ENCODE measurements at regions not wholly inside any gene's neighbourhood (a gene's known extent, or its start where the extent isn't known, plus 50 kb on each side); places are given as distances from the start of the nearest gene placed in this dataset.

GRCh38 chr3:124657138-124657537, 73.1 kb upstream of the UMPS start:
- BruUV-seq (replicated peaks): no TSS peak
- DNase-seq (ENCODE audit: unreplicated experiment): no peak
- CTCF ChIA-PET: interaction anchor here (1.2 kb wide), 1 partner anchor 31 kb away, joined by 4 read pairs; no protein-coding TSS in a partner anchor
- TF ChIP-seq, protein P1, sequence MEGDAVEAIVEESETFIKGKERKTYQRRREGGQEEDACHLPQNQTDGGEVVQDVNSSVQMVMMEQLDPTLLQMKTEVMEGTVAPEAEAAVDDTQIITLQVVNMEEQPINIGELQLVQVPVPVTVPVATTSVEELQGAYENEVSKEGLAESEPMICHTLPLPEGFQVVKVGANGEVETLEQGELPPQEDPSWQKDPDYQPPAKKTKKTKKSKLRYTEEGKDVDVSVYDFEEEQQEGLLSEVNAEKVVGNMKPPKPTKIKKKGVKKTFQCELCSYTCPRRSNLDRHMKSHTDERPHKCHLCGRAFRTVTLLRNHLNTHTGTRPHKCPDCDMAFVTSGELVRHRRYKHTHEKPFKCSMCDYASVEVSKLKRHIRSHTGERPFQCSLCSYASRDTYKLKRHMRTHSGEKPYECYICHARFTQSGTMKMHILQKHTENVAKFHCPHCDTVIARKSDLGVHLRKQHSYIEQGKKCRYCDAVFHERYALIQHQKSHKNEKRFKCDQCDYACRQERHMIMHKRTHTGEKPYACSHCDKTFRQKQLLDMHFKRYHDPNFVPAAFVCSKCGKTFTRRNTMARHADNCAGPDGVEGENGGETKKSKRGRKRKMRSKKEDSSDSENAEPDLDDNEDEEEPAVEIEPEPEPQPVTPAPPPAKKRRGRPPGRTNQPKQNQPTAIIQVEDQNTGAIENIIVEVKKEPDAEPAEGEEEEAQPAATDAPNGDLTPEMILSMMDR (IDR thresholded peaks at IDR 0.05; ENCODE audit: unreplicated experiment): no peak
- H3K9me3 Mint-ChIP-seq (ENCODE audit: unreplicated experiment): no peaks in the 10 kb centered on the region
- intact Hi-C loops (cut with micrococcal nuclease): no loop called here
- H3K27ac Mint-ChIP-seq (ENCODE audit: low read depth, unreplicated experiment): no peak overlapping the region
- H3K4me3 Mint-ChIP-seq (ENCODE audit: unreplicated experiment): no peak overlapping the region
- POLR2A ChIA-PET: no interaction called here
- H3K27me3 Mint-ChIP-seq (ENCODE audit: insufficient read depth, unreplicated experiment): peaks cover 53% of the 10 kb centered on the region
- H3K36me3 Mint-ChIP-seq (ENCODE audit: insufficient read depth, unreplicated experiment): no peaks in the 10 kb centered on the region
- H3K4me1 Mint-ChIP-seq (ENCODE audit: insufficient read depth, unreplicated experiment): no peaks in the 10 kb centered on the region

DNA sequence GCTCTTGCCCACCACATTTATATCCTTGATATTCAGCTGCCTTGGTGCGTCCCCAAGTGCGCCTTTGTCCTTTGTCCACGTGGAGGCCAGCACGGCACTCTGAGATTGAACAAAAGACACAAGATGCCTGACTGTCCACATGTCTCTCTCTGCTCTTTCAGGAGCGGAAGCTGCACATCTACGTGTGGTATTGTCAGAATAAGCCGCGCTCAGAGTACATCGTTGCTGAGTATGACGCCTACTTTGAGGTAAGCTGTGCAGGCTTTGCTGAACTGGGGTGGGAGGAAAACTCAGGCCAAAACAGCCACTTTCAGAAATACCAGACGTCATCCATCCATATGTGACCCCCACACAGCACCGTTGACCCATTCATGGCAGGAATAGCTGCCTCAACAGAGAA, 72.0 kb upstream of the UMPS start:
- Mint-ChIP-seq H3K27me3 (ENCODE audit: insufficient read depth, unreplicated experiment) (peaks cover 47% of the 10 kb centered on the region), H3K4me1 (ENCODE audit: insufficient read depth, unreplicated experiment) (no peaks in the 10 kb centered on the region), H3K9me3 (ENCODE audit: unreplicated experiment) (no peaks in the 10 kb centered on the region), H3K36me3 (ENCODE audit: insufficient read depth, unreplicated experiment) (no peaks in the 10 kb centered on the region), H3K27ac (ENCODE audit: low read depth, unreplicated experiment) (no peak overlapping the region), H3K4me3 (ENCODE audit: unreplicated experiment) (no peak overlapping the region)
- ChIA-PET POLR2A (no interaction called here), CTCF (interaction anchor here (0.6 to 2.3 kb wide), 3 partner anchors 31 to 98 kb away, joined by 3 to 7 read pairs (median 3); no protein-coding TSS in a partner anchor)
- intact Hi-C loops (cut with micrococcal nuclease): no loop called here
- no peak for DNase-seq (ENCODE audit: unreplicated experiment)
- TF ChIP-seq, protein P1 (IDR thresholded peaks at IDR 0.05; ENCODE audit: unreplicated experiment): no peak
- no TSS peak for BruUV-seq (replicated peaks)

- Mint-ChIP-seq H3K4me1 (ENCODE audit: insufficient read depth, unreplicated experiment) (peaks cover 6% of the 10 kb centered on the region), H3K9me3 (ENCODE audit: unreplicated experiment) (no peaks in the 10 kb centered on the region), H3K27ac (ENCODE audit: low read depth, unreplicated experiment) (no peak overlapping the region), H3K27me3 (ENCODE audit: insufficient read depth, unreplicated experiment) (peaks cover 43% of the 10 kb centered on the region), H3K4me3 (ENCODE audit: unreplicated experiment) (no peak overlapping the region), H3K36me3 (ENCODE audit: insufficient read depth, unreplicated experiment) (no peaks in the 10 kb centered on the region)
- CTCF ChIA-PET: interaction anchor here (0.5 to 2.3 kb wide), 2 partner anchors 30 to 62 kb away, joined by 3 to 7 read pairs; no protein-coding TSS in a partner anchor
- intact Hi-C loops (cut with micrococcal nuclease): no loop called here
- POLR2A ChIA-PET: no interaction called here
- TF ChIP-seq, protein P1 (IDR thresholded peaks at IDR 0.05; ENCODE audit: unreplicated experiment): no peak
- BruUV-seq (replicated peaks): no TSS peak
- no peak for DNase-seq (ENCODE audit: unreplicated experiment)
Observed at GRCh38 chr3:124659175-124659574, 71.1 kb upstream of the UMPS start.

DNA sequence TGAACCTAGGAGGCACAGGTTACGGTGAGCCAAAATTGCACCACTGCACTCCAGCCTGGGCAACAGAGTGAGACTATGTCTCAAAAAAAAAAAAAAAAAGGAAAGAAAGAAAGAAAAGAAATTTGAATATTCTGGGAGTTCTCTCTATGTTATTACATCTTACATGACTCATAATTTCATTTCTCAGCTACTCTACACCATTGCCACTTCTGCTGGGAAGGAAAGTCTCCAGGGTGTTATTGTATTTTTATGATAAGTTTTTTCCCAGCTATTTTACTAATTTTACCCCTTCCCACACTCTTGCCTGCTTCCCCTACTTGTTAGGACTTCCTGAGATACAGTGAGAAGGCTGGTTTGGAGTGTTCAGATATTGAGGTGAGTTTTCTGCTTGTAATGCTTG, 69.7 kb upstream of the UMPS start:
- CTCF ChIA-PET: interaction anchor here (0.9 kb wide), 1 partner anchor 101 kb away, joined by 3 read pairs; no protein-coding TSS in a partner anchor
- H3K4me3 Mint-ChIP-seq (ENCODE audit: unreplicated experiment): no peak overlapping the region
- H3K4me1 Mint-ChIP-seq (ENCODE audit: insufficient read depth, unreplicated experiment): peaks cover 7% of the 10 kb centered on the region
- no TSS peak for BruUV-seq (replicated peaks)
- H3K9me3 Mint-ChIP-seq (ENCODE audit: unreplicated experiment): no peaks in the 10 kb centered on the region
- peaks cover 33% of the 10 kb centered on the region for H3K27me3 Mint-ChIP-seq (ENCODE audit: insufficient read depth, unreplicated experiment)
- DNase-seq (ENCODE audit: unreplicated experiment): no peak
- POLR2A ChIA-PET: no interaction called here
- H3K36me3 Mint-ChIP-seq (ENCODE audit: insufficient read depth, unreplicated experiment): no peaks in the 10 kb centered on the region
- TF ChIP-seq, protein P1 (IDR thresholded peaks at IDR 0.05; ENCODE audit: unreplicated experiment): no peak
- intact Hi-C loops (cut with micrococcal nuclease): no loop called here
- H3K27ac Mint-ChIP-seq (ENCODE audit: low read depth, unreplicated experiment): no peak overlapping the region

All from MCF 10A (cell line).